HG02840 (cell line): ENCODE measurements at regions not wholly inside any gene's neighbourhood (a gene's known extent, or its start where the extent isn't known, plus 50 kb on each side); places are given as distances from the start of the nearest gene placed in this dataset.
"Not testable (repeated sequence)": the region's sequence is repeated elsewhere in the genome, so short reads cannot be mapped to it uniquely, and the experiment has no call there.

Experiments
- ATAC-seq: cut with Tn5 transposase; IDR thresholded peaks from one replicate; pipeline ENCODE4 v1.9.1; 2021; ENCODE audit warnings: mild to moderate bottlenecking, moderate library complexity, moderate number of reproducible peaks; ENCODE audit not compliant: unreplicated experiment, low FRiP score

DNA sequence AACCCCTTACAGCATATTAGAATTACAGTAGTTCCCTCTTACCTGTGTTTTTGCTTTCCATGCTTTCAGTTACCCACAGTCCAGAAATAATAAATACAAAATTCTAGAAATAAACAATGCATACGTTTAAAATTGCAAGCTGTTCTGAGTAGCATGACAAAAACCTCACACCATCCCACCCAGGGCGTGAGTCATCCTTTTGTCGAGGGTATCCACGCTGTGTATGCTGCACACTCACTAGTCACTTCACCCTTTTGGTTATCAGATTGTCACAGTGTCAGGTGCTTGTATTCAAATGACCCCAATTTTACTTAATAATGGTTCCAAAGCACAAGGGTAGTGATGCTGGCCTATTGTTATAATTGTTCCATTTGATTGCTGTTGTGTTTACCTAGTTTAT is 72.5 kb upstream of the P3H2 start:
- no peak for ATAC-seq

DNA sequence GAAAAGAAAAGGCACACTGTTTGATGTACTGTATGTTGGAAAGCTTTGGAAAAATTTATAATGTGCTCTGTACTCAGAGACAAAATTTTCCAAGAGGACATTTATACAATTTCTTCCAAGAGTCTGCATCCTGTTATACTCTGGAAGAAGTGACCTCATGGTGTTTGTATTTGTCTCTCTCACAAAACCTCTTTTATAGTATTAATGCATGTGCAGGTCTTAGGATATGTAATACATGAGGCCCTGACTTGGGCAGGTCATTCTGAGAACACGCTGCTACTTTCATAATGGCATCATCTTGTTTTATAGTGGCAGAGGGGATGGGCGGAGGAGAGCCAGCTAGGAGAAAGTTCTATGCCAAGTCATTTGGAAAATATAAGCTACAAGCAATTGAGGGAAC is 72.0 kb upstream of the P3H2 start:
- ATAC-seq, result no peak

DNA sequence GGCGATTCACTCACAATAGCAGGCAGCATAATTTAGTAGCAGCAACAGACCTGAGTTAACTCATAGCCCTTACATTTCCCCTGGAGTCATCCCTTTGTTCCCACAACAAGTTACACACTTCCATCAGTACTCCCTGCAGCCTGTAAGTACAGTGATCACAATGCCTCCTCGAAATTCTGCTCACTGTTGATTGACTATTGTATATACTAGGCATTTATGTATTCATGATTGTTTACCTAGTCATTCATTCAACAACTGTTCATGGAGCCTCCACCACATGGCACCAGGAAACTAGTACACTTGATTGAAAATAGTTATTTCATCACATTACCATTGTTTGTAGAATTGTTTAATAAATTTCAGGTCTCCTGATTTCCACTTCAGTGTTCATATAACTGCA is 71.4 kb upstream of the P3H2 start:
- no peak for ATAC-seq

DNA sequence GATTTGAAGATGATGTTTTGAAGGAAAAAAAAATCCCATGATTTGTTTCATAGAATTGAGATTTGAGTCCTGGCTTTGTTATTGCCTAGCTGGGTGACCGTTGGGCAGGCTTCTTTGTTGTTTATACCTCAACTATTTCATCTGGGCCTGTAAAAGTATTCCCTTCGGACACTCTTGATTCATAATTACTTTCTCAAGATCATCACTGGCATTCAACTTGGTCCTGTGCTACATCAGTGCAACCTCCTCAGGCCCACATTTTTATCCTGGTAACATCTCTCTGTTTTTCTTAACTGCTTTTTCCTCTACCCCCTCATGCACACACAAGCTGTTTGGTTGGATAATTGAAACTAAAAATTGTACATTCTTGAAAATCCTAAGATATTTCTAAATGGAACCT is 67.5 kb upstream of the P3H2 start:
- ATAC-seq, result no peak

DNA sequence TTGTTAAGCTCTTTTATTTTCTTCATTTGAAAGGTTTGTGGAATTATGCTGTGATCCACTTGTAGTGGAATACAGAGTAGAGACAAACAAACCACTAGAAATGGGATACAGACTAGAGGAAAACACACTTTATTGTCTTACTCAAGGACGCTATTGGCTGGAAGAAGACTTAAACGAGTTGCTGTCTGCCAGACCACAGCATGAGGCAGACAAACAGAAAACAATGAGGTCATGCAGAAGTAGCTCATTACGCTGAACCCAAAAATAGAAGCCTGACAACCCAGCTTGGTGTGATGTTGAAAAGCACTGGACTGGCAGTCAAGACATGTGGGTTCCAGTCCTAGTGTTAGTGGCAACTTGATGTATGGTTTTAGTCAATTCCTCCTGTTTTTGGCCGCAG is 62.4 kb upstream of the P3H2 start:
- no peak for ATAC-seq

DNA sequence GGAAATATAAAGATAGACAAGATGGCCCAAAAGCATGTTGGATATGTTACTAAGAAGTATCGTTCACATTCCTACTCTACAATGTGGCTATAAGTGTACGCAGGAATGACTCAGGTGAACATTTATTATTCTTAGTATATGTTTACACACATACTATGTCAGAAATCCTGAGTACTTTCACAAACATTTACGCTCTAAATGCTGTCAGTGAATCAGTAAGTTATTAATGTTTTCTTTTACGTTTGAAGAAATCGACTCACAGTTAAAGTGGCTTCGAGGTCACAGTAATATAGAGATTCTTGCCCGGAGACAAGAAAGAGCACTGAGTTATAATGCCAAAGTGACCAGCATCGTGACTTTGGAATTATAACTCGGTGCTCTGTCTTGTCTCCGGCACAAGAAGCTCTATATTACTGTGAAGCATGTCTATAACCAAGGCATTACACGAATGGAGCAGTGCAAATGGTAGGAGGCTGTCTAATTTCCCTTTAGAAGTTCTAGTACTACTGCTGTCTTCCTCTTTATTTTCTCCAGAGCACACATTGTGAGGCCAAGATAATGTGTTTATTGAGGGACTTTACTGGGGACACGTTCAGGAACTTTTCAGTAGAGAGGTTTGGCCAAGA is 61.8 kb upstream of the P3H2 start:
- no peak for ATAC-seq

DNA sequence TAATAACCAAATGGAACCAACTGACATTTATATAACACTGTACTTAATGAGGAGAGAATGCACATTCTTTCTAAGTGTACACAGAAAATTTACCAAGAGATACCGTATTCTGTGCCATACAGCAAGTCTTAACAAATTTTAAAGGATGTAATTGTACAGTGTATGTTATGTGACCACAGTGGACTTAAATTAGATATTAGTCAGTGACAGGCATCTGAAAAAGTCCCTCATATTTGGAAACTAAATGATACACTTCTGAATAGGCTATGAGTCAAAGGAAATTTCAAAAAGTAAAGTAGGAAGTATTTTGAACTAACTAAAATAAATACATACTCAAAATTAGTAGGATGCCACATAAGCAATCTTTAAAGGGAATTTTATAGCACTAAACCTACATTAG is 59.6 kb upstream of the P3H2 start:
- ATAC-seq, result no peak

DNA sequence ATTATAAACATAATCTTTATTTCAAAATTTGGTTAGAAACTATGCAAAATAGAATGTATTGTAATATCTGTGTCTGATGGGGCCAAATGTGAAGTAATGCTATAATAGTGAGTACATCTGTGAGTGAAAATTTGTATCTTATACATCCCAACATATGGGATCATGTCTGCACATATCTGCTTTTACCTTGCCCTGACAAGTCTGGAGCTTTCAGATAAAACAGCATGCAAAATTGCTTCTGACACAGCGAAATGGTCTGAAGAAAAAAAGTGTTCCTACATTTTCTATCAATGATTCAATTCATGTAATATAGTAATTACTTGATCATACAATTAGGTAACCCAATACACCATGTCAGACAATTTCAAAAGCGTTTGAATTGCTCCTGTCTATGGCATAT is 58.1 kb upstream of the P3H2 start:
- no peak for ATAC-seq

DNA sequence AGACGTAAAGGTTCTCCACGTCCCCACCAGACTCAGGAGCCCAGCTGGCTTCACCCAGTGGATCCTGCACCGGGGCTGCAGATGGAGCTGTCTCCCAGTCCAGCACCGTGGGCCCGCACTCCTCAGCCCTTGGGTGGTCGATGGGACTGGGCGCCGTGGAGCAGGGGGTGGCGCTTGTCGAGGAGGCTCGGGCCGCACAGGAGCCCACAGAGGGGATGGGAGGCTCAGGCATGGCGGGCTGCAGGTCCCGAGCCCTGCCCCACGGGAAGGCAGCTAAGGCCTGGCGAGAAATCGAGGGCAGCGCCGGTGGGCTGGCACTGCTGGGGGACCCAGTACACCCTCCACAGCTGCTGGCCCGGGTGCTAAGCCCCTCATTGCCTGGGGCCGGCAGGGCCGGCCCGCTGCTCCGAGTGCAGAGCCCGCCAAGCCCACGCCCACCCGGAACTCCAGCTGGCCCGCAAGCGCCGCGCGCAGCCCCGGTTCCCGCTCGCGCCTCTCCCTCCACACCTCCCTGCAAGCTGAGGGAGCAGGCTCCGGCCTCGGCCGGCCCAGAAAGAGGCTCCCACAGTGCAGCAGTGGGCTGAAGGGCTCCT is 56.3 kb upstream of the P3H2 start:
- not testable (repeated sequence) for ATAC-seq

DNA sequence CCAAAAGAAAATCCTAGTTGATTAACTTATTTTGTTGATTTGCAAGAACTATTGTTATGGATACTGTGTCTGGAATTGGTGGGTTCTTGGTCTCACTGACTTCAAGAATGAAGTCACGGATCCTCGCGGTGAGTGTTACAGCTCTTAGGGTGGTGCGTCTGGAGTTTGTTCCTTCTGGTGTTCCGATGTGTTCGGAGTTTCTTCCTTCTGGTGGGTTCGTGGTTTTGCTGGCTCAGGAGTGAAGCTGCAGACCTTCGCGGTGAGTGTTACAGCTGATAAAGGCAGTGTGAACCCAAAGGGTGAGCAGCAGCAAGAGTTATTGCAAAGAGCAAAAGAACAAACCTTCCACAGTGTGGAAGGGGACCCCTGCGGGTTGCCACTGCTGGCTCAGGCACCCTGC is 55.4 kb upstream of the P3H2 start:
- not testable (repeated sequence) for ATAC-seq

DNA sequence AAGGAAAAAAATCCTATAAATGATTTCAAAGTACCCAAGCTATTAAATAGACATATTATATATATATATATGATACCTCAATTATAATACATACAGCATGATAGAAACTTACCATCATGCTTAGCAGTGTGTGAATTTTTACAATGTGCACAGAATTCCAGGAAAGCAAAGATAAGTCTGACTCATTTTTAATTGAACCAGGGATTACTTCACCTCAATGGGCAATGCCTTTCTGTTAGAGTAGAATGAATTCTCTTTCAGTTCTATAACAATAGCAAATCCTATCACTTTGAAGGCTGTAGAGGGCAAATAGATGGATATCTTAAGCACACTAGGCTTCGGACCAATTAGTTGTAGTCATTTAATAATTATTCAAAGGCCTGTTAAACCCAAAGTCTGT is 54.8 kb upstream of the P3H2 start:
- ATAC-seq, result no peak

DNA sequence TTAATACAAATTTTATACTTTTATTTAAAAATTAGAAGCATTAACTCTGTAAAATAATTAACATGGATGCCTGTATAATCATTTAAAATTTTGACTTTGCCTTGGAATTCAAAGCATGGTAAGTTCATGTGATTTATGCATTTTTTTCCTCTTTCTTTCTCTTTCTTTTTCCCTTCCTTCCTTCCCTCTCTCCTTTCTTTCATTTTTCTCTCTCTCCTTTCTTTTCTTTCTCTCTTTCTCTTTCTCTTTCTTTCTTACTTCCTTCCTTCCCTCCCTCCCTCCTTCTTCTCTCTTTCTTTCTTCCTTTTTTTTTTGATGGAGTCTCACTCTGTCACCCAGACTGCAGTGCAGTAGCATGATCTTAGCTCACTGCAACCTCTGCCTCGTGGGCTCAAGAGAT is 53.8 kb upstream of the P3H2 start:
- ATAC-seq, result no peak

DNA sequence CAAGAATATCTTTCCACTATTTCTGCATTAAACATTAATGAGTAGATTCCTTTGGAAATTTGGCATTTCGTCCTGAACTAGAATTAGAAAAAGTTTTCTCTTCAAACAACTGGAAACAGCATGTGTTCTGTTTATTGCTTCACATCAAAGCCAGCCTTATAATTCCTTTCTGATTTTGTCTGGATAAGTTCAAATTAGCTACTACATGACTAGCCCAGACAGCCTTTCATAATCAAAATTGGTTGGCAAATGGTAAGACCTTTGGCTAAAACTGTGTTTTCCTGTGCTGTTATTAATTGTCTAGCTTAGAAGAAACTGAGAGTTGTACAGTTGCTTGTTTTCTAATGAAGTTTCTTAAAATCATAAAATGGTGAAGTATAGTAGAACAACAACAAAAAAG is 52.7 kb upstream of the P3H2 start:
- ATAC-seq, result no peak

DNA sequence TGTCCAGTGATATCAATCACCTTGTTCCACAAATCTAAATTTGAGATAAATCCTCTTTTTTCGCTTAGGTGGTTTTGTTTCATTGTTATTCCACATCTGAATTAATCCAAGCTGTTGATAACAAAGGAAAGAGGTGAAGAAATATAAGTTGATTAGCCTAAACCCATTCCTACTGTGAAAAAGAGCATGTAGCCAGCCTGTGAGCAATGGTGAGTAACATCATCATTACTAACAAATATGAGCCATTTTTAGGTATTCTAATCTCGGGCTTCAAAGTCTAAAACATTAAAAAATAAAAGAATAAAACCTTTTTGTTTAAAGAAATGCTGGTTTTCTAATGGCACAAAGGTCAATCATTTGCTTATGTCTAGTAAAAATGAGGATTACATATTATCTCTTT is 52.1 kb upstream of the P3H2 start:
- ATAC-seq, result no peak
